ENCODE measurements at regions not wholly inside any gene's neighbourhood (a gene's known extent, or its start where the extent isn't known, plus 50 kb on each side); places are given as distances from the start of the nearest gene placed in this dataset.

GRCh38 chr2:176819306-176819705 is 393.3 kb upstream of the HNRNPA3 start:
- no peak for TF ChIP-seq CTCF (IDR thresholded peaks at IDR 0.05; ENCODE audit: insufficient read depth, low read depth, low read length)
- no peaks in the 10 kb centered on the region for H3K27me3 ChIP-seq (ENCODE audit: control insufficient read depth, insufficient read depth, low read length)
- ChIA-PET POLR2A (no interaction called here), CTCF (interaction anchor here (1.4 kb wide), 1 partner anchor 17 kb away, joined by 4 read pairs; no protein-coding TSS in a partner anchor)
- no peaks in the 10 kb centered on the region for H3K36me3 ChIP-seq (ENCODE audit: control insufficient read depth, insufficient read depth, low read length)
- DNase-seq (ENCODE audit: low read depth) = no peak
- H3K4me3 ChIP-seq (ENCODE audit: low read depth, low read length) = no peak overlapping the region

DNA sequence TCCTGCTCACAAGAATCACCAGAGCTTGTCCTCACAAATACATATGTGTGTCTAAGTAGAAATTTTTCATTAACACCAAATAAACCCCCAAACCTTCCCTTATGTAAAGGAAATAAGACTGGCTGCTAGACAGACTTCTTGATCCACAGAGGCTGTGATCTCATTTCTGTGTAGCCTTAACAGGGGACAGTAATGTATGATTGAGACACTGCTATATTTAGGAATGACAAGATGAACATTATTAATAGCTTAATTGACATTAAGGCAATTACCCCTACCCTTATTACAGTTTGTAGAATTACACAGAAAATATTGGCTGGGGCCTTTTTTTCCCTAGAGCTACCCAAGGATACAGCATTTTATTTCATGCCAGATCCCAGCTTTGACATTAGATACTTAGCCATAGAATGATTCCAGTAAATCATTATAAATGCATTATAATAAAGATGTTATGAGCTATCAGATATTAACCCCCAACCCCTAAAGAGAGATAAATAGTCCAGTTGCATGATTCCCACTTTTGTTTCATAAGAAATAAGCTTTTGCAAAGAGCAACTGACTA is 392.1 kb upstream of the HNRNPA3 start:
- ChIA-PET CTCF (interaction anchor here (1.1 to 1.5 kb wide), 4 partner anchors 12 to 938 kb away, joined by 3 to 4 read pairs (median 4); no protein-coding TSS in a partner anchor), POLR2A (interaction anchor here (0.5 kb wide), 1 partner anchor 75 kb away, joined by 3 read pairs; no protein-coding TSS in a partner anchor)
- no peaks in the 10 kb centered on the region for H3K27me3 ChIP-seq (ENCODE audit: control insufficient read depth, insufficient read depth, low read length)
- no peak overlapping the region for H3K4me3 ChIP-seq (ENCODE audit: low read depth, low read length)
- TF ChIP-seq CTCF (IDR thresholded peaks at IDR 0.05; ENCODE audit: insufficient read depth, low read depth, low read length) = no peak
- no peaks in the 10 kb centered on the region for H3K36me3 ChIP-seq (ENCODE audit: control insufficient read depth, insufficient read depth, low read length)
- DNase-seq (ENCODE audit: low read depth) = no peak

GRCh38 chr2:176821350-176821749 is 391.2 kb upstream of the HNRNPA3 start:
- Histone ChIP-seq H3K4me3 (ENCODE audit: low read depth, low read length) (no peak overlapping the region), H3K27me3 (ENCODE audit: control insufficient read depth, insufficient read depth, low read length) (no peaks in the 10 kb centered on the region), H3K36me3 (ENCODE audit: control insufficient read depth, insufficient read depth, low read length) (no peaks in the 10 kb centered on the region)
- ChIA-PET POLR2A (no interaction called here), CTCF (interaction anchor here (1.1 to 1.5 kb wide), 3 partner anchors 13 to 937 kb away, joined by 3 to 4 read pairs (median 3); no protein-coding TSS in a partner anchor)
- DNase-seq (ENCODE audit: low read depth) = no peak
- TF ChIP-seq CTCF (IDR thresholded peaks at IDR 0.05; ENCODE audit: insufficient read depth, low read depth, low read length) = no peak

- Histone ChIP-seq H3K36me3 (ENCODE audit: control insufficient read depth, insufficient read depth, low read length) (no peaks in the 10 kb centered on the region), H3K27me3 (ENCODE audit: control insufficient read depth, insufficient read depth, low read length) (no peaks in the 10 kb centered on the region), H3K4me3 (ENCODE audit: low read depth, low read length) (no peak overlapping the region)
- POLR2A ChIA-PET = no interaction called here
- no peak for DNase-seq (ENCODE audit: low read depth)
- no peak for TF ChIP-seq CTCF (IDR thresholded peaks at IDR 0.05; ENCODE audit: insufficient read depth, low read depth, low read length)
- CTCF ChIA-PET = interaction anchor here (0.9 to 1.8 kb wide), 2 partner anchors 18 to 695 kb away, joined by 4 read pairs; no protein-coding TSS in a partner anchor
These were observed 390.5 kb upstream of the HNRNPA3 start for GRCh38 chr2:176822060-176822459.

DNA sequence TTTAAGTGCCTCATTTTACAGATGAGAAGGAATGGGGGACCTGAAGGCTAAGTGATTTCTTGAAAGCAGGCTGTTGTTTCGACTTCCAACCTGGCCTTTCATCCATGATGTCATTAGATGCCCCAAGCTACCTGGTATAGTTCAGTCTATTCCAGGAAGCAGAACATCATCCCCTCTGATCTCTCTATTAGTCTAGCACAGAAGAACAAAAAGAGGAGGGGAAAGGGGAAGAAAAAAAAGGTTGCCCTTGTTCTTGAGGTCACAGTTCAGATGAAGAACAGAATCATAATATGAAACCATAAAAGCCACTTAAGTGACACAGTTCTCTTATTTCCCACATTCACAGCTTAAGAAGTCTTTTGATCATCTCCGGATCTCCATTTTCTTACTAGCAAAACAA is 386.2 kb upstream of the HNRNPA3 start:
- Histone ChIP-seq H3K27me3 (ENCODE audit: control insufficient read depth, insufficient read depth, low read length) (no peaks in the 10 kb centered on the region; the same call in 1 of the 2 replicates), H3K36me3 (ENCODE audit: control insufficient read depth, insufficient read depth, low read length) (no peaks in the 10 kb centered on the region), H3K4me3 (ENCODE audit: low read depth, low read length) (no peak overlapping the region)
- CTCF ChIA-PET = interaction anchor here (0.6 kb wide), 1 partner anchor 67 kb away, joined by 3 read pairs; no protein-coding TSS in a partner anchor
- POLR2A ChIA-PET = no interaction called here
- no peak for TF ChIP-seq CTCF (IDR thresholded peaks at IDR 0.05; ENCODE audit: insufficient read depth, low read depth, low read length)
- no peak for DNase-seq (ENCODE audit: low read depth)
